Spleen (tissue), 7 donors: ENCODE measurements at regions not wholly inside any gene's neighbourhood (a gene's known extent, or its start where the extent isn't known, plus 50 kb on each side); places are given as distances from the start of the nearest gene placed in this dataset.

Source experiments
- CTCF ChIP-seq, 11 experiments: fragments of 200-600 bp in 7 of 11; fragments of 450-650 bp in 4 of 11; sonication (generic) in 4 of 11; IDR thresholded peaks in 8 of 11; conservative IDR thresholded peaks in 3 of 11; 1 replicate in 7 of 11; 2 replicates in 4 of 11; pipeline versions ENCODE4 v1.4.0 to v1.8.0; 2016 to 2021; ENCODE audit warnings: antibody characterized with exemption in 11 of 11, inconsistent platforms in 4 of 11, mild to moderate bottlenecking in 1 of 11
- POLR2AphosphoS5 ChIP-seq, 3 donors: sonication (generic); formaldehyde crosslinking; IDR thresholded peaks; one replicate each; pipeline ENCODE4 v1.5.1; 2017; ENCODE audit warnings: antibody characterized with exemption in 3 of 3
- donor health status: DM: no; HTN: no; CAD: no; lungs with moderate emphysema.
- donor health status: DM: no; HTN: no; CAD: no.
- donor health status: DM: no; HTN: no; CAD: no.

DNA sequence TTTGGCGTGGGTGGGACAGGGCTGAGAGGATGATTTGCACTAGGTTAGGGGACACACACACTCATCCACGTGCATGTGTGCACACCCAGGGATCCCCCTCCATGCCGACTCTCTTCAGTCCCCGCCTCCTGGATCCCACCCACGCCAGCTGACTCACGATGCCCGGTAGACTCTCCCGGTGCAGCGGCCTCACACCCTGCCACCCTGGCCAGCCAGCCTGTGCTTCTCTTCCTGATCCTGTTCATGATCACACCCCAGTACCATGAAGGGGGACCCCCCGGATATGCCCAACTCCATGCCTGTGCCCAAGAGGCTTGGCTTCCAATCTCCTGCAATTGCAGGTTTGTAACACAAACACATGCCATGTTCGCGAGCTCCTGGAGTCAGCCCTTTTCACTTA lies 157.8 kb upstream of the HDAC4 start:
- TF ChIP-seq POLR2AphosphoS5 (IDR thresholded peaks at IDR 0.05), result no peak
- no peak for TF ChIP-seq CTCF (IDR thresholded peaks at IDR 0.05 in 8 of 11, conservative IDR thresholded peaks at IDR 0.05 in 3 of 11)
